Prostate gland (tissue), 2 donors: ENCODE measurements at regions not wholly inside any gene's neighbourhood (a gene's known extent, or its start where the extent isn't known, plus 50 kb on each side); places are given as distances from the start of the nearest gene placed in this dataset.

Source experiments
- DNase-seq: peaks from one replicate; pipeline ENCODE4 v3.0.0-alpha.2; 2019; ENCODE audit warnings: low spot score
- H3K27ac ChIP-seq, 2 donors: fragments of 200-600 bp; sonication (generic); 2 replicates each; pipeline ENCODE4 v1.5.1; 2017 to 2019
- H3K27me3 ChIP-seq: fragments of 200-600 bp; sonication (generic); replicated peaks from 2 replicates; pipeline ENCODE4 v1.5.1; 2019; ENCODE audit not compliant: insufficient read depth
- H3K36me3 ChIP-seq, 2 donors: fragments of 200-600 bp; sonication (generic); 1 replicate in 1 of 2; 2 replicates in 1 of 2; pipeline versions ENCODE4 v1.5.1 to v1.8.1; 2017 to 2019
- H3K4me1 ChIP-seq: fragments of 200-600 bp; sonication (generic); replicated peaks from 2 replicates; pipeline ENCODE4 v1.5.1; 2019
- H3K4me3 ChIP-seq, 2 donors: fragments of 200-600 bp; sonication (generic); 2 replicates each; pipeline ENCODE4 v1.5.1; 2017 to 2019
- H3K9me3 ChIP-seq: fragments of 200-600 bp; sonication (generic); 2 replicates; pipeline ENCODE4 v1.5.1; 2017
- POLR2A ChIP-seq: fragments of 450-650 bp; IDR thresholded peaks from one replicate; pipeline ENCODE4 v1.6.1; 2016; ENCODE audit warnings: antibody characterized with exemption, mild to moderate bottlenecking
- POLR2AphosphoS5 ChIP-seq: sonication (generic); formaldehyde crosslinking; IDR thresholded peaks from one replicate; pipeline ENCODE4 v1.6.1; 2017; ENCODE audit warnings: antibody characterized with exemption
- WGBS: methylation state at CpG from one replicate; pipeline ENCODE4 v1.1.5; 2018; 5-methylcytosine and 5-hydroxymethylcytosine counted together
- intact Hi-C: fragments of 100-400 bp; cut with DNase I; formaldehyde crosslinking; loops from one replicate; pipeline ENCODE4 v1.14.2; 2022
- TF ChIP-seq, protein P1 (sequence below), 4 experiments: fragments of 200-600 bp in 2 of 4; fragments of 450-650 bp in 2 of 4; sonication (generic) in 2 of 4; IDR thresholded peaks; 1 replicate in 3 of 4; 2 replicates in 1 of 4; pipeline ENCODE4 v1.5.1; 2016 to 2019; ENCODE audit warnings: antibody characterized with exemption in 4 of 4, mild to moderate bottlenecking in 2 of 4, moderate library complexity in 2 of 4

DNA sequence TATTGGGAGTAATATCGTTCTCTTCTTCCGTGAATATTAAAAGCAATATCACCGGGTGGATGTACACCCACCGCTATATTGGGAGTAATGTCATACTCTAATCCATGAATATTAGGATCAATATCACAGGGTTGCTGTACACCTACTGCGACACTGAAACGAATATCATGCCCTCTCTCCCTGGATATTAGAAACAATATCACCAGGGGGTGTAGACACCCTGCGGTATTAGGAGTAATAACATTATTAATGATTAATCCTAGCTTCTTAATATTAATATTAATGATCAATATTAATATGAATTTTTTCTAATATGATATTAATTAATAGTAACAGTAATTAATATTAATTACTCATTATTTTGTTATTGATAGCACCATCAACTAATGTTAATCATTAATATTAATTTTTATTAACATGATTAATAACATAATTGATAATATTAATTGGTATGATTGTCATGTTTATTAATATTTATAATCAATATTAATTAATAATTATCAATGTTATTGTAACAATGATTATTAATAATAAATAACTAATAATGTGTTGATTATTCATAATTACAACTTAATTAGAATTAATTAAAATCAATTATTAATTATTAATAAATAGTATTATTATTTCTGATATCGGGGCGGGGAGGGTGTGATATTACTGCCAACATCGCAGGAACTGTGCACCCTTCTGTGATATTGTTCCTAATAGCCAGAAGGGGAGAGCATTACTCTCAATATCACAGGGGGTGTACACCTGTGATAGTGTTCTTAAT is 121.3 kb upstream of the C1GALT1 start:
- WGBS: 86% methylated on average over 10 of the region's 10 CpGs
- H3K4me1 ChIP-seq: no peaks in the 10 kb centered on the region
- intact Hi-C loops: no loop called here
- no peak for DNase-seq
- no peak overlapping the region for H3K27ac ChIP-seq
- H3K4me3 ChIP-seq: no peak overlapping the region
- no peaks in the 10 kb centered on the region for H3K36me3 ChIP-seq
- TF ChIP-seq POLR2A: no peak
- TF ChIP-seq, protein P1, sequence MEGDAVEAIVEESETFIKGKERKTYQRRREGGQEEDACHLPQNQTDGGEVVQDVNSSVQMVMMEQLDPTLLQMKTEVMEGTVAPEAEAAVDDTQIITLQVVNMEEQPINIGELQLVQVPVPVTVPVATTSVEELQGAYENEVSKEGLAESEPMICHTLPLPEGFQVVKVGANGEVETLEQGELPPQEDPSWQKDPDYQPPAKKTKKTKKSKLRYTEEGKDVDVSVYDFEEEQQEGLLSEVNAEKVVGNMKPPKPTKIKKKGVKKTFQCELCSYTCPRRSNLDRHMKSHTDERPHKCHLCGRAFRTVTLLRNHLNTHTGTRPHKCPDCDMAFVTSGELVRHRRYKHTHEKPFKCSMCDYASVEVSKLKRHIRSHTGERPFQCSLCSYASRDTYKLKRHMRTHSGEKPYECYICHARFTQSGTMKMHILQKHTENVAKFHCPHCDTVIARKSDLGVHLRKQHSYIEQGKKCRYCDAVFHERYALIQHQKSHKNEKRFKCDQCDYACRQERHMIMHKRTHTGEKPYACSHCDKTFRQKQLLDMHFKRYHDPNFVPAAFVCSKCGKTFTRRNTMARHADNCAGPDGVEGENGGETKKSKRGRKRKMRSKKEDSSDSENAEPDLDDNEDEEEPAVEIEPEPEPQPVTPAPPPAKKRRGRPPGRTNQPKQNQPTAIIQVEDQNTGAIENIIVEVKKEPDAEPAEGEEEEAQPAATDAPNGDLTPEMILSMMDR (IDR thresholded peaks at IDR 0.05): no peak
- TF ChIP-seq POLR2AphosphoS5: no peak
- H3K9me3 ChIP-seq: no peaks in the 10 kb centered on the region
- H3K27me3 ChIP-seq: no peaks in the 10 kb centered on the region

DNA sequence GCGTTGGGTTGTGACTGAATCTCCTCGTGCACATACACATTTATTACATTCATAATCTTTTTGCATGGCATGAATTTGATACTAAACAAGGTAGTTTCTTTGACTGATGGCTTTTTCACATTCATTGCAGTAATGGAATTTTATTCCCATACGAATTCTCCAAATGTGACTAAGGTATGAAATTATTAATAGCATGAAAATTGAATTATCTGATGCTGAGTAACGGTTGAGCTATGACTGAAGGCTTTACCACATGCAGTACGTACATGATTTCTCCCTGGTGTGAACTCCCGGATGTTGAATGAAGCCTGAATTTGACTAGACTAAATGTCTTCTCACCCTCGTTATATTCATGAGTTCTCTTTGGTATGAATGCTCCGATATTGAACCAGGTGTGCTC is 104.4 kb upstream of the C1GALT1 start:
- no peak for DNase-seq
- no peaks in the 10 kb centered on the region for H3K4me1 ChIP-seq
- no peak overlapping the region for H3K4me3 ChIP-seq
- no peaks in the 10 kb centered on the region for H3K36me3 ChIP-seq
- H3K27me3 ChIP-seq: no peaks in the 10 kb centered on the region
- intact Hi-C loops: no loop called here
- H3K9me3 ChIP-seq: no peaks in the 10 kb centered on the region
- 83% methylated on average over 8 of the region's 8 CpGs for WGBS
- no peak overlapping the region for H3K27ac ChIP-seq
- no peak for TF ChIP-seq POLR2A
- TF ChIP-seq, protein P1 (IDR thresholded peaks at IDR 0.05): no peak
- no peak for TF ChIP-seq POLR2AphosphoS5

DNA sequence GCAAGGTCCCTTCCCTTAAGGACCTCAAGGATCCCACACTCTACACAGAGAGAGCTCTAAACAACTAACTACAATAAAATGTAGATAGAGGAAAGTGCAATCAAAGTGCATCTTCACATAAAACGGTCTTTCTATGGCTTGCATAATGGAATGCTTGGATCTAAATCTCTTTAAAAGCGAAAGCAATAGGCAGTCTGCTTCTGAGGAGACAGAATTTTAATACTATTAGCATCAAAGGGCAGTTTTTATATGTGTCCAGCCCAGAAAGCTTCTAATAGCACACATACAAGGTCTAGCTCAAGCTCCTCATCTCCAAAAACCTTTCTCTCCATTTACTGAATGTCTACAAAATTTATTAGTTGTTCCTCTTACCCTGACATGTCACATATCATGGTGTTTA is 101.5 kb upstream of the C1GALT1 start:
- H3K4me1 ChIP-seq: no peaks in the 10 kb centered on the region
- no peaks in the 10 kb centered on the region for H3K36me3 ChIP-seq
- TF ChIP-seq, protein P1 (IDR thresholded peaks at IDR 0.05): no peak
- TF ChIP-seq POLR2AphosphoS5 (no peak), POLR2A (no peak)
- 59% methylated on average over 2 of the region's 2 CpGs for WGBS
- DNase-seq: no peak
- no peaks in the 10 kb centered on the region for H3K9me3 ChIP-seq
- intact Hi-C loops: no loop called here
- no peaks in the 10 kb centered on the region for H3K27me3 ChIP-seq
- no peak overlapping the region for H3K27ac ChIP-seq
- no peak overlapping the region for H3K4me3 ChIP-seq

DNA sequence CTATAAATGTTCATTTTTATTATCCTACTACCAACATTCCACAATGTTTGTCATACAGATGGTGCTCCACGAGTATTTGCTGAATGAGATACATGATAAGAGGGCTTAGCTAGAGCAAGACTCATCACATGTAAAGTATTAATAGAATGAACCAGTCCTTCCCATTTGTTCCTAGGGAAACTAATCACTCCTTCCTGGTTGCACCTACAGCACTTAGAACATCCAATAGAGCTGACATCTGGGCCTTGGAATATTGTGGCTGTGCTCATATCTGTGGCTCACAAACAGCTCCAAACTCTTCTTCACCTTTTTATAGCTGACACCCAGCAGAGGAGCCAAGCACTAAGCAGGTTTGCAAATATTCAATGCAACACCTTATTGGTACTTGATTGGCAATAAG is 91.9 kb upstream of the C1GALT1 start:
- no peak overlapping the region for H3K4me3 ChIP-seq
- DNase-seq: no peak
- no peaks in the 10 kb centered on the region for H3K9me3 ChIP-seq
- no peaks in the 10 kb centered on the region for H3K27me3 ChIP-seq
- no peaks in the 10 kb centered on the region for H3K36me3 ChIP-seq
- no peak for TF ChIP-seq POLR2A
- TF ChIP-seq, protein P1 (IDR thresholded peaks at IDR 0.05): no peak
- TF ChIP-seq POLR2AphosphoS5: no peak
- intact Hi-C loops: no loop called here
- no peak overlapping the region for H3K27ac ChIP-seq
- 31% methylated on average over 1 of the region's 1 CpG for WGBS
- no peaks in the 10 kb centered on the region for H3K4me1 ChIP-seq

DNA sequence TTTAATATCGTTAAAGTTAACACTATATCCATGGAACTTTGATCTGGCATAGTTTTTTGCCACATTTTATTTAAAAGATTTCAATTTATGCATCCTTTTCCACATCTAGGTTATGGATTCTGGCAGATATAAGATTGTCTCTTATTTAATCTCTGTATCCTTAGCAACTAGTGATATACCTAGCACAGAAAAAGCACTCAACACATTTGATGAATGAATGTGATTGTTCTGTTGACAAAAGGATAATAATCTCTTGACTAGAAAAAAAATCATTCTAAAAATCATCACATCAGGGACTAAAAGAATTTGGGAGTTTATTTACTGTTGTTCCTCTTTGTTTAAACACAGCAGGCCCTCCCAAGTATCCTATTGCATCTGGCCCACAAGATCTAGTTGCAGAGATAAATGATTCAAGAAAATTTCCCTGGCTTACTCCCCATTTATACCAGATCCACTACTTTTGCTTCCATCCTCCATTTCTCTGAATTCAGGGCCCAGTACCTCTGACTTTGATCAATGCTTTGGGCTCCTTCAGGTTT is 84.0 kb upstream of the C1GALT1 start:
- no peaks in the 10 kb centered on the region for H3K27me3 ChIP-seq
- no peaks in the 10 kb centered on the region for H3K4me1 ChIP-seq
- H3K9me3 ChIP-seq: no peaks in the 10 kb centered on the region
- intact Hi-C loops: no loop called here
- no peaks in the 10 kb centered on the region for H3K36me3 ChIP-seq
- WGBS: 100% methylated on average over 1 of the region's 1 CpG
- no peak overlapping the region for H3K27ac ChIP-seq
- no peak overlapping the region for H3K4me3 ChIP-seq
- TF ChIP-seq POLR2AphosphoS5: no peak
- TF ChIP-seq, protein P1 (IDR thresholded peaks at IDR 0.05): no peak
- TF ChIP-seq POLR2A: no peak
- no peak for DNase-seq
